IPS DF 6.9 (cell line): ENCODE measurements at regions not wholly inside any gene's neighbourhood (a gene's known extent, or its start where the extent isn't known, plus 50 kb on each side); places are given as distances from the start of the nearest gene placed in this dataset.

ENCODE experiments used
- DNase-seq: peaks from one replicate; pipeline ENCODE4 v3.0.0-alpha.2; 2013; ENCODE audit warnings: low read depth, low spot score
- H3K27ac ChIP-seq: one replicate; pipeline ENCODE4 v1.5.1; 2013; ENCODE audit warnings: low read length, control low read depth
- H3K27me3 ChIP-seq: 2 replicates; pipeline ENCODE4 v1.6.1; 2013; ENCODE audit warnings: mild to moderate bottlenecking, low read length; ENCODE audit not compliant: control insufficient read depth, insufficient read depth
- H3K36me3 ChIP-seq: 2 replicates; pipeline ENCODE4 v1.6.1; 2013; ENCODE audit warnings: low read length; ENCODE audit not compliant: control insufficient read depth, insufficient read depth
- H3K4me1 ChIP-seq: 2 replicates; pipeline ENCODE4 v1.6.1; 2013; ENCODE audit warnings: low read length; ENCODE audit not compliant: control insufficient read depth, insufficient read depth
- H3K4me3 ChIP-seq: 2 replicates; pipeline ENCODE4 v1.5.1; 2013; ENCODE audit warnings: mild to moderate bottlenecking, low read length
- H3K9me3 ChIP-seq: 2 replicates; pipeline ENCODE4 v1.6.1; 2013; ENCODE audit warnings: low read length, inconsistent platforms; ENCODE audit not compliant: control insufficient read depth, insufficient read depth
- WGBS: extraction: QIAGEN DNeasy Blood & Tissue Kit; methylation state at CpG from one replicate; pipeline ENCODE4 v1.1.7; 2013; ENCODE audit warnings: mixed read lengths, missing lambda C conversion rate; ENCODE audit not compliant: insufficient read length, insufficient coverage; 5-methylcytosine and 5-hydroxymethylcytosine counted together

- no peak for DNase-seq
- H3K4me1 ChIP-seq: no peaks in the 10 kb centered on the region
- H3K27me3 ChIP-seq: no peaks in the 10 kb centered on the region
- H3K9me3 ChIP-seq: no peaks in the 10 kb centered on the region
- no peak overlapping the region for H3K4me3 ChIP-seq
- H3K27ac ChIP-seq: no peak overlapping the region
- WGBS: no CpG with 5 or more reads among the region's 4 CpGs
- no peaks in the 10 kb centered on the region for H3K36me3 ChIP-seq
Measured at GRCh38 chr16:49057936-49058335, 223.7 kb downstream of the CBLN1 start.

DNA sequence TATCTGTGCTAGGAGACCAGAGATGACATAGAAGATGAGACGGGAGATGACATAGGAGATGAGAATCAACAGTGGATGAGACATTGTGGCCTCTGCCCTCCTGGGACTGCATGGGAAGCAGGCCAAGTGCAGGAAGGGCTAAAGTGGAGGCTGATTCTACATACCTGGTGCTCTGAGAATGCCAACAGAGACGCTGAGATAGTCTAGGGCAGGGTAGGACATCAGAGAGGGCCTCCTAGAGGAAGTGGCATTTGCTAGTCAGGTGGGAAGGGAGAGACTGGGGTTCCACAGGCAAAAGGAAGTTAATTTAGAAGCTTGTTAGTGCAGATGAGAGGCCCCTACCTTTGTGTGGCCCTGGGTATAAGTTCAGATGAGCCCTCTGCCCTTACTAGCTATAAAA is 224.2 kb downstream of the CBLN1 start:
- DNase-seq: no peak
- Histone ChIP-seq H3K27me3 (no peaks in the 10 kb centered on the region), H3K4me1 (no peaks in the 10 kb centered on the region), H3K9me3 (no peaks in the 10 kb centered on the region), H3K27ac (no peak overlapping the region), H3K36me3 (no peaks in the 10 kb centered on the region), H3K4me3 (no peak overlapping the region)
- WGBS: no CpG with 5 or more reads among the region's 2 CpGs

DNA sequence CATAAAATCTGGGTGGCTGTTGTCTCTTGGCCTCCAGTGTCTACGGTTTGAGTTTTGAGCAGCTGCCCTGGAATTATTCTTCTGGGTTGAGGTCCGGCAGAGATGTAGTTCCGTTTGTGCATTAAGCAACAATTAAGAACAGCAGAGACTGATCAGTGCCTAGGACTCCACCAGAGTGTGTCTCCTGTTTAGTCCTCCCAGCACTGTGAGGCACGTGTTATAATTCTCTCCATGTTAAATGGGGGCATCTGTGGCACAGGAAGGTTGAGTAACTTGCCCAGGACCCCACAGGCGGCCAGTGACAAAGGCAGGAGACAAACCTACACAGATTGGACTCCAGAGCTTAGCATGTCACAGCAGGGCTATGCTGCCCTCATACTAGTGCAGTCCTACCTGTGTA is 225.1 kb downstream of the CBLN1 start:
- Histone ChIP-seq H3K4me3 (no peak overlapping the region), H3K9me3 (no peaks in the 10 kb centered on the region), H3K36me3 (no peaks in the 10 kb centered on the region), H3K27me3 (no peaks in the 10 kb centered on the region), H3K4me1 (no peaks in the 10 kb centered on the region), H3K27ac (no peak overlapping the region)
- no peak for DNase-seq
- no CpG with 5 or more reads among the region's 5 CpGs for WGBS

DNA sequence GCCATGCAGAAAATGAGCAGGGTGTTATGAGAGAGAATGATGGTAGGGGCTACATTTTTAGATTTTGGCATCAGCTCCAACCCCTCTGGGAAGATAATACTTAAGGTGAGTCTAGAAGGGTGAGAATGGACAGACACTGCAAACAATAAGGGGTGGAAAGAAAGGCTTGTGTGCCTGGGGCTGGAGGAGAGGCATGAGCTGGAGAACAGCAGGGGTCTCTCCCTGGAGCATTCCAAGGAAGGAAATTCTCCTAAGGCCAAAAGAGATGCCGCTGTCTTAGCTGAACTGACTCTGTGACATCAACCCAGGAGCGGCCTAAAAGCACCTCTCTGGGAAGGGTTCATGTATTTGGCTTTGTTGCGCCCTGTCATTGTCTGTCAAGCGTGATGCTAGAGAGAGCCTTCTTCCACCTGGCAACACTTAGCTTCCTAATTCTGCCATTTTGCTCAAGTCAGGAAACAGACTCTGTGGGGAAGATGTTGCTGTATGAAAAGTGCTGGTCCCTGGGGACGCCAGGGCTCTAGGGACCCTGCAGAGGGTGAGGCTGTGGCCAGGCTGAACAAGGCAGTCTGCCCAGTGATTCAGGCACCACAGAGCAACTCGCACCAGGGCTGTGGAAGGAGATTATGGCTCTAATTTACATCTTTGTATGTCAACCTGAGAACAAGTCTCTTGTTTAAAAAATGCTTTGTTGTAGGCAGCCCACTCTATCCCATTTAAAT is 225.7 kb downstream of the CBLN1 start:
- no peak for DNase-seq
- Histone ChIP-seq H3K27me3 (no peaks in the 10 kb centered on the region), H3K4me3 (no peak overlapping the region), H3K36me3 (no peaks in the 10 kb centered on the region), H3K4me1 (no peaks in the 10 kb centered on the region), H3K27ac (no peak overlapping the region), H3K9me3 (no peaks in the 10 kb centered on the region)
- WGBS: no CpG with 5 or more reads among the region's 6 CpGs

GRCh38 chr16:49055291-49055690 is 226.3 kb downstream of the CBLN1 start:
- Histone ChIP-seq H3K4me3 (no peak overlapping the region), H3K36me3 (no peaks in the 10 kb centered on the region), H3K9me3 (no peaks in the 10 kb centered on the region), H3K4me1 (no peaks in the 10 kb centered on the region), H3K27ac (no peak overlapping the region), H3K27me3 (no peaks in the 10 kb centered on the region)
- no CpG with 5 or more reads among the region's 5 CpGs for WGBS
- DNase-seq: no peak

GRCh38 chr16:49054606-49055005 is 227.0 kb downstream of the CBLN1 start:
- DNase-seq: no peak
- Histone ChIP-seq H3K27ac (no peak overlapping the region), H3K9me3 (no peaks in the 10 kb centered on the region), H3K27me3 (no peaks in the 10 kb centered on the region), H3K36me3 (no peaks in the 10 kb centered on the region), H3K4me1 (no peaks in the 10 kb centered on the region), H3K4me3 (no peak overlapping the region)
- no CpG with 5 or more reads among the region's 5 CpGs for WGBS

DNA sequence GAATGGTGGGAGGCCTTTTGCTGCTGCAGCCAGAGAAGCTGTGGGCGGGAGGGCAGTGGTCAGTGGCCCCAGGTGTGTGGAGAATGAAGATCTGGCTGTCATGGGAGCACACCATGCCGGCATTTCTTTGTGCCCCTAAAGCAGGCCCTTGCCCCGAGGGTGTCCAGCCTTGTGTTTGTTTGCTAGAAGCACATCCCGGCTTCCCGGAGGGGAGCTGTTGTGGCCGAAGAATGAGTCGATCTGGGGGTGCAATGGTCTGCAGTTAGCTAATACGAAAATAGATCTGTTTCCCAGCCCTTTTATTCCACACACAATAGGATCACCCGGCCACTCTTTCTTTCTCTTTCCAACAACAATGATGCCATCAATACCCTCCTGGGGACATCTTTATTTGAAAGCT is 228.8 kb downstream of the CBLN1 start:
- Histone ChIP-seq H3K4me1 (no peaks in the 10 kb centered on the region), H3K9me3 (no peaks in the 10 kb centered on the region), H3K27me3 (no peaks in the 10 kb centered on the region), H3K36me3 (no peaks in the 10 kb centered on the region), H3K27ac (no peak overlapping the region), H3K4me3 (no peak overlapping the region)
- no peak for DNase-seq
- WGBS: no CpG with 5 or more reads among the region's 9 CpGs

- no peaks in the 10 kb centered on the region for H3K4me1 ChIP-seq
- H3K9me3 ChIP-seq: no peaks in the 10 kb centered on the region
- no CpG with 5 or more reads among the region's 2 CpGs for WGBS
Measured at GRCh38 chr16:49051576-49051975, 230.1 kb downstream of the CBLN1 start.

DNA sequence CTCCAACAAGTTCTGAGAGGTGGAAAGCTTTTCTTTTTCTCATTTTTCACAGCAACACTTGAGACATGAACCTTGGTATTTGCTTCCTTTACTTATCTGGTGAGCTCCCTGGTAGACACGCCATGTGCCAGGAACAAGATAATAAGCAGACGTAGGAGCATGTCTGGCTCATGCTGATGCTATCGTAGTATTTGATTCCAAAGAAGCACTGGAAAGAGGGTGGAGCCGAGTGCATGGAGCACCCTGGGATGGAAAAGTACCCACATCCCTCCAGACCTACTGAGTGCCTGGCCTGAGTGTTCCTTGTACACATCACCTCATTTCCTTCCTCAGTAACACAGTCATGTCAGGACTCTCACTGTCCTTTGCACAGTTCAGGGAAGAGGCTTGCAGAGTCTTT is 231.0 kb downstream of the CBLN1 start:
- no peak overlapping the region for H3K27ac ChIP-seq
- no peak overlapping the region for H3K4me3 ChIP-seq
- no peaks in the 10 kb centered on the region for H3K27me3 ChIP-seq
- no peak for DNase-seq
- no peaks in the 10 kb centered on the region for H3K9me3 ChIP-seq
- no CpG with 5 or more reads among the region's 4 CpGs for WGBS
- H3K4me1 ChIP-seq: no peaks in the 10 kb centered on the region
- H3K36me3 ChIP-seq: no peaks in the 10 kb centered on the region

More at GRCh38 chr16:49051576-49051975, 230.1 kb downstream of the CBLN1 start:
- DNase-seq: no peak
- Histone ChIP-seq H3K27ac (no peak overlapping the region), H3K27me3 (no peaks in the 10 kb centered on the region), H3K36me3 (no peaks in the 10 kb centered on the region), H3K4me3 (no peak overlapping the region)

- no CpG with 5 or more reads among the region's 3 CpGs for WGBS
- H3K27me3 ChIP-seq: no peaks in the 10 kb centered on the region
- H3K4me1 ChIP-seq: no peaks in the 10 kb centered on the region
- DNase-seq: no peak
- no peaks in the 10 kb centered on the region for H3K9me3 ChIP-seq
- H3K4me3 ChIP-seq: no peak overlapping the region
- H3K27ac ChIP-seq: no peak overlapping the region
- no peaks in the 10 kb centered on the region for H3K36me3 ChIP-seq
Measured at GRCh38 chr16:49049644-49050043, 232.0 kb downstream of the CBLN1 start.

DNA sequence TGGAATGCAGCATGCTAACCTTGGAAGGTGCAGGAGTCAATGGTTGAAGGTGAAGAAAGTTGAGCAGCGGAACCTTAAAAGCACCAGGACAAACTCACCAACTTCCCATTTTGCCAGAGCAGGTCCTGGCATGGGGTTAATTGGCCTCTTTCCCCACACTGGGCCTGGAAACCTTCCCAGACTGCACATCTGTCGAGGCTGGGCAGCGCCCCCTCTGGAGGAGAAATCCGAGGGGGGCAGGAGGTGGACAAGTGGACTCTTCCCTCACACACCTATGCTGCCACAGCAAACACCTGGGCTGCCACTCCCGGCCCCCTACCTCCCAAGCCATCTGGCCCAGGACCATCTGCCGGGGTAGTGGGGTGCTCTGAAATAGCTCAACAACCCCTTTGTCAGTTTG is 232.4 kb downstream of the CBLN1 start:
- no peak overlapping the region for H3K4me3 ChIP-seq
- WGBS: no CpG with 5 or more reads among the region's 6 CpGs

More for the DNA sequence above, 232.4 kb downstream of the CBLN1 start:
- Histone ChIP-seq H3K36me3 (no peaks in the 10 kb centered on the region), H3K27ac (no peak overlapping the region), H3K27me3 (no peaks in the 10 kb centered on the region), H3K4me1 (no peaks in the 10 kb centered on the region), H3K9me3 (no peaks in the 10 kb centered on the region)
- DNase-seq: no peak
